LNCaP clone FGC (cell line): ENCODE measurements at regions not wholly inside any gene's neighbourhood (a gene's known extent, or its start where the extent isn't known, plus 50 kb on each side); places are given as distances from the start of the nearest gene placed in this dataset.

Experiments
- DNase-seq: peaks from one replicate; pipeline ENCODE4 v3.0.0-alpha.2; 2011; ENCODE audit warnings: low read depth
- H3K4me3 ChIP-seq: 2 replicates; pipeline ENCODE4 v1.5.1; 2011; ENCODE audit warnings: mild to moderate bottlenecking, low read depth, low read length, control low read depth
- CTCF ChIP-seq: IDR thresholded peaks from 2 replicates; pipeline ENCODE4 v1.5.1; 2012; ENCODE audit warnings: mild to moderate bottlenecking; ENCODE audit not compliant: control insufficient read depth, insufficient read depth; ENCODE audit errors: extremely low read depth

GRCh38 chr14:30496852-30497251, 62.1 kb upstream of the G2E3 start:
- no peak for TF ChIP-seq CTCF
- H3K4me3 ChIP-seq, result no peak overlapping the region
- no peak for DNase-seq

GRCh38 chr14:30499358-30499757, 59.6 kb upstream of the G2E3 start:
- H3K4me3 ChIP-seq, result no peak overlapping the region
- no peak for DNase-seq
- no peak for TF ChIP-seq CTCF

- DNase-seq, result no peak
- H3K4me3 ChIP-seq, result no peak overlapping the region
Measured at GRCh38 chr14:30500222-30500621, 58.7 kb upstream of the G2E3 start.

GRCh38 chr14:30507209-30507608, 51.7 kb upstream of the G2E3 start:
- H3K4me3 ChIP-seq, result no peak overlapping the region
- no peak for TF ChIP-seq CTCF
- no peak for DNase-seq

More at GRCh38 chr14:30500222-30500621, 58.7 kb upstream of the G2E3 start:
- no peak for TF ChIP-seq CTCF
